ENCODE measurements at regions not wholly inside any gene's neighbourhood (a gene's known extent, or its start where the extent isn't known, plus 50 kb on each side); places are given as distances from the start of the nearest gene placed in this dataset.

- H3F3A ChIP-seq (ENCODE audit: insufficient read depth, low read depth): no peaks in the 10 kb centered on the region
- no peak overlapping the region for H3K4me3 ChIP-seq
- H3K9me3 ChIP-seq (ENCODE audit: insufficient read depth, low read depth): no peaks in the 10 kb centered on the region
- no peak overlapping the region for H2AFZ ChIP-seq
- H3K79me2 ChIP-seq (ENCODE audit: low read depth): no peaks in the 10 kb centered on the region
- ChIA-PET POLR2A (ENCODE audit: unreplicated experiment) (no interaction called here), CTCF (interaction anchor here (0.5 kb wide), 1 partner anchor 61 kb away, joined by 8 read pairs; no protein-coding TSS in a partner anchor)
- peaks cover 46% of the 10 kb centered on the region for H3K27me3 ChIP-seq (ENCODE audit: insufficient read depth, low read depth)
- DNase-seq: no peak
- H4K20me1 ChIP-seq (ENCODE audit: insufficient read depth): no peaks in the 10 kb centered on the region
- no peak overlapping the region for H3K27ac ChIP-seq
- no peaks in the 10 kb centered on the region for H3K36me3 ChIP-seq (ENCODE audit: low read depth)
- H3K4me1 ChIP-seq (replicated peaks; ENCODE audit: insufficient read depth): no peaks in the 10 kb centered on the region
- no peaks in the 10 kb centered on the region for H3K9me2 ChIP-seq (ENCODE audit: insufficient read depth)
- H3K4me2 ChIP-seq: no peak overlapping the region
- BruUV-seq (replicated peaks): no TSS peak
- intact Hi-C loops (cut with micrococcal nuclease; ENCODE audit: unreplicated experiment): no loop called here
- TF ChIP-seq CTCF (conservative IDR thresholded peaks at IDR 0.05) (no peak), EZH2 (IDR thresholded peaks at IDR 0.05; ENCODE audit: low read depth) (no peak)
Observed at GRCh38 chr20:48480216-48480772, 347.5 kb downstream of the PREX1 start.

- POLR2A ChIA-PET (ENCODE audit: unreplicated experiment): interaction anchor here (0.6 kb wide), 1 partner anchor 1292 kb away, joined by 6 read pairs; no protein-coding TSS in a partner anchor
- CTCF ChIA-PET: no interaction called here
Observed at GRCh38 chr20:48478806-48479585, 348.8 kb downstream of the PREX1 start.

GRCh38 chr20:48478370-48478769 is 349.4 kb downstream of the PREX1 start:
- no peaks in the 10 kb centered on the region for H3K9me2 ChIP-seq (ENCODE audit: insufficient read depth)
- H3K4me2 ChIP-seq: no peak overlapping the region
- CTCF ChIA-PET: no interaction called here
- H4K20me1 ChIP-seq (ENCODE audit: insufficient read depth): no peaks in the 10 kb centered on the region
- intact Hi-C loops (cut with micrococcal nuclease; ENCODE audit: unreplicated experiment): no loop called here
- POLR2A ChIA-PET (ENCODE audit: unreplicated experiment): no interaction called here
- TF ChIP-seq EZH2 (IDR thresholded peaks at IDR 0.05; ENCODE audit: low read depth): no peak
- no peak for TF ChIP-seq CTCF (conservative IDR thresholded peaks at IDR 0.05)
- H3K4me3 ChIP-seq: no peak overlapping the region
- DNase-seq: peak in 1 of 2 experiments; percentile 21
- H3K9me3 ChIP-seq (ENCODE audit: insufficient read depth, low read depth): no peaks in the 10 kb centered on the region
- no peaks in the 10 kb centered on the region for H3K4me1 ChIP-seq (replicated peaks; ENCODE audit: insufficient read depth)
- H3K27me3 ChIP-seq (ENCODE audit: insufficient read depth, low read depth): peaks cover 65% of the 10 kb centered on the region
- no peaks in the 10 kb centered on the region for H3K36me3 ChIP-seq (ENCODE audit: low read depth)
- H2AFZ ChIP-seq: no peak overlapping the region
- H3K79me2 ChIP-seq (ENCODE audit: low read depth): no peaks in the 10 kb centered on the region
- BruUV-seq (replicated peaks): no TSS peak
- H3F3A ChIP-seq (ENCODE audit: insufficient read depth, low read depth): no peaks in the 10 kb centered on the region
- H3K27ac ChIP-seq: no peak overlapping the region

More at GRCh38 chr20:48478806-48479585, 348.8 kb downstream of the PREX1 start:
- intact Hi-C loops (cut with micrococcal nuclease; ENCODE audit: unreplicated experiment): no loop called here
- Histone ChIP-seq H3K36me3 (ENCODE audit: low read depth) (no peaks in the 10 kb centered on the region), H3F3A (ENCODE audit: insufficient read depth, low read depth) (no peaks in the 10 kb centered on the region), H3K27ac (no peak overlapping the region), H3K4me2 (no peak overlapping the region), H3K27me3 (ENCODE audit: insufficient read depth, low read depth) (peaks cover 59% of the 10 kb centered on the region), H3K4me1 (replicated peaks; ENCODE audit: insufficient read depth) (no peaks in the 10 kb centered on the region), H4K20me1 (ENCODE audit: insufficient read depth) (no peaks in the 10 kb centered on the region), H3K9me2 (ENCODE audit: insufficient read depth) (no peaks in the 10 kb centered on the region), H3K4me3 (no peak overlapping the region), H3K79me2 (ENCODE audit: low read depth) (no peaks in the 10 kb centered on the region), H2AFZ (no peak overlapping the region), H3K9me3 (ENCODE audit: insufficient read depth, low read depth) (no peaks in the 10 kb centered on the region)
- no TSS peak for BruUV-seq (replicated peaks)
- no peak for DNase-seq
- TF ChIP-seq CTCF (conservative IDR thresholded peaks at IDR 0.05) (no peak), EZH2 (IDR thresholded peaks at IDR 0.05; ENCODE audit: low read depth) (no peak)
